ENCODE measurements at regions not wholly inside any gene's neighbourhood (a gene's known extent, or its start where the extent isn't known, plus 50 kb on each side); places are given as distances from the start of the nearest gene placed in this dataset.

DNA sequence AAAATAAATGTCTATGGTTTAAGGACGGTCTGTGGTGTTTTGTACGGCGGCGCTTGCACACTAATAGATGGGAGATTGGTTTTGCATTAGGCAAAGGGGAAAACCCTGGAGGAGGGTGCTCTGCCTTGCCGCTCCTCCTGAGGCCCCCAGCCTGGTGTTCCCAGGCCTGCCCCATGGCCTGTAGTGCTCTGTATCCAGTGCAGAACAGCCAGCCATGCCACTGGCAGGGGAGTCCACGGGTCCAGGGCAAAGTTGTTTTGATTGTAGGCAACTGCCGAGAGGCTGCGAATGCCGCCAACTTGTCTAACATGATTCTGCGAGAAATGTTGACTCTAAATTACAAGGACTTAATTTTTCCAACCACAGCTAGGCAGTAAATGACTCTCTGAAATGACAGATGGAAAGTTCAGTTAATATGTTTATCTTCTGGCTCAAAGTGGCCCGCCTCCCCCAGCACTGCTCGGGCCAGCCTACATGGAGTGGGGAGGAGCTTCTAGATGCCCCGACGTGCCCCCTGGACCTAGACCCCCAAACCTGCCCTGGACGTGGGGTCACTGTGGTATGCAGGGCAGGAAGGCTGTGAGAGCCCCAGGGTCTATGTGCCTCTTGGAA lies 104.6 kb upstream of the GDF10 start:
- no peak for TF ChIP-seq CTCF (IDR thresholded peaks at IDR 0.05; ENCODE audit: borderline replicate concordance, insufficient read depth, low read depth, low read length)
- H3K4me3 ChIP-seq (ENCODE audit: low read depth, low read length), result no peak overlapping the region

DNA sequence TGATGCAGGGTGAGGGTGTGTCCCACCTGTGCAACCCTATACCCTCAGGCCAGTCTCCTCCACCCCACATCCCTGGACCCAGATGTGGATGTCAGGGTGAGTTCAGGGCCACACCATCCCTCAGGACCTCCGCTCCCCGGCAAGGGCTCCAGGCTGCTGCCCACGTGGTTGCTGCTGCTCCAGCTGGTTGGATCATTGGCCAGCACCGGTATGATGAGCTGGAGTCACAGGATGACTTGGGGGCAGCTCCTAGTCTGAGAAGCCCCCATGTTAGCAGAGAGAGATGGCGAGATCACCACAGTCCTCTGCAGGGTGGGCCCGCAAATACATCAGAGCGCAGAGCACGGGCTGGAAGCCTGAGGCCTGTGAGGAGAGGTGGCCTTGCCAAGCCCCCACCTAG lies 103.3 kb upstream of the GDF10 start:
- no peak for TF ChIP-seq CTCF (IDR thresholded peaks at IDR 0.05; ENCODE audit: borderline replicate concordance, insufficient read depth, low read depth, low read length)
- H3K4me3 ChIP-seq (ENCODE audit: low read depth, low read length), result no peak overlapping the region

- no peak for TF ChIP-seq CTCF (IDR thresholded peaks at IDR 0.05; ENCODE audit: borderline replicate concordance, insufficient read depth, low read depth, low read length)
- no peak overlapping the region for H3K4me3 ChIP-seq (ENCODE audit: low read depth, low read length)
Observed at GRCh38 chr10:47198221-47198620, 101.8 kb upstream of the GDF10 start.

DNA sequence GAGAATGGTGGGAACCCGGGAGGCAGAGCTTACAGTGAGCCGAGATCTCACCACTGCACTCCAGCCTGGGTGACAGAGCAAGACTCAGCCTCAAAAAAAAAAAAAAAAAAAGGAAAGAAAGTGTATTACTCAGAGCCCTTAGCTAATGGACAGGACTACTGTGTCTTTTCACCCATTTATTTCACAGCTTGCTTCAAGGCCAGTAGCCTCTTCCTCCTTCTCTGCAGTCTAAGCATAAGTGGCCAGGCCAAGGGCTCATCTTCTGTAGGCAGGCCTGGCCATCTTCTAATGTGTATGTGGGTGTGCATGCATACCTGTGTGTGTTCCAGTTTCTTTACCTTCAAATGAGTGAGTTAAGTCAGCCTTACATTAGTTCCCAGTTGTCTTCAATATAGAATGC lies 94.8 kb upstream of the GDF10 start:
- no peak overlapping the region for H3K4me3 ChIP-seq (ENCODE audit: low read depth, low read length)
- no peak for TF ChIP-seq CTCF (IDR thresholded peaks at IDR 0.05; ENCODE audit: borderline replicate concordance, insufficient read depth, low read depth, low read length)

DNA sequence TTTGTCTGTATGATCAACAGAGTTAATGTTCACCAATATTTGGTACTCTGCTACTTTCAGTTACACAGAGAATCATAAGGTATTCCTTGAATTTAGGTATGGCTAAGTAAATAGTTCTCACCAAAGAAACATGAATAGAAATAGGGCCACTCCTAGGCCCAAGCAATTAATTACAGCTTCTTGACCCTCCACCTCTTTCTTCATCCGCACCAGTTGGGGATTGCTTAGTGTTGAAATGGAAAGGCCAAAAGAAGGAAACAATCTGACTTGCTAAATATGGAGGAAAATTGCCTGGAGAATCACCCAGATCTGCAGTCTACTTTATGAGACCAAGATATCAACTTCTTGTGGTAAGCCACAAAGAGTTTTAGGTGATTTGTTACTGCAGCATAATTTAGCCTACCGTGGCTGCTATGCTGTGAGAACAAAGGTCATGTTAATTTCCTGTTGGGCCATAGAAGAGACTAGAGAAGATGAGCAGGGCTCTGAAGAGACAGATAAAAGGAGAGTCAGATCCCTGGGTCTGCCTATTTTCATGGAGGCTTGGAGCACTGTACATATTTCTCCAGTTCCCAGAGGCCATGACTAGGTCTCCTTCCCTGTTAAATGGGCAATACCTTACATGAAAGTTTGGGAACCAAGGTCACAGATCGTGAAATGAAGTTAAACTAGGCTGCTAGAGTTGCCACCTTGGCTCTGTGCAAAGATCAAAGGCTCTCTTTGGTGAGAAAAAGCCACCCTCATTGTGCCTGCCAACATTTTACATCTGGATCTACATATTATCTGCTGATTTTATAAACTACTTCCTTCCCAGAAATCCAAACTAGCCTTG lies 93.3 kb upstream of the GDF10 start:
- H3K4me3 ChIP-seq (ENCODE audit: low read depth, low read length), result no peak overlapping the region

GRCh38 chr10:47207281-47207615 lies 92.7 kb upstream of the GDF10 start:
- no peak overlapping the region for H3K4me3 ChIP-seq (ENCODE audit: low read depth, low read length)
- TF ChIP-seq CTCF (IDR thresholded peaks at IDR 0.05; ENCODE audit: borderline replicate concordance, insufficient read depth, low read depth, low read length), result no peak

More for the DNA sequence above, 93.3 kb upstream of the GDF10 start:
- TF ChIP-seq CTCF (IDR thresholded peaks at IDR 0.05; ENCODE audit: borderline replicate concordance, insufficient read depth, low read depth, low read length), result no peak

DNA sequence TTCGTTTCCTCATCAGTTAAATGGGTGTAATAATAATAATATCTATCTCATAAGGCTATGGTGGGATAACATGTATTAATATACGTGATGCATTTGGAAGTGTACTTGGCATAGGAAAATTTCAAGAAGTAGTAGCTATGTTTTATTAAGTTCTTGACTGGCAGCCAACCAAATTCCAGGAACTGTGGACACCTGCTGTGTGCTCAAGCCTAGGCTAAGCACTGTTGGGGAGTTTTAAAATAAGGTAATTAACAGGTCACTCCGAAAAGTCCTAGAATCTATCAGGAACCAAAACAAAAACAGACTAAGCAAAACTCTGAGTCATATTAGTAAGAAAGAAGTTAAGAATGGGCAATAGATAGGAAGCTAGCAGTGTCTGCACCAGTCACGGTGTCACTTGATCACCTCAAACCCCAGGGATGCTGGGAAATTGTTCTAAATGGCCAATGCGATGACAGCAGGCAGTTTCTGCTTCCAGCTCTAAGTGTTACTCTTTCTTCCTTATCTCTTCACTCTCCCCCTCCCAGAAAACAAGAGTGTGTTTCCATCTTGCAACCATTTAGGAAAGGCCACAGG lies 92.0 kb upstream of the GDF10 start:
- TF ChIP-seq CTCF (IDR thresholded peaks at IDR 0.05; ENCODE audit: borderline replicate concordance, insufficient read depth, low read depth, low read length), result no peak

More for the DNA sequence above, 92.0 kb upstream of the GDF10 start:
- no peak overlapping the region for H3K4me3 ChIP-seq (ENCODE audit: low read depth, low read length)
